ENCODE measurements at regions not wholly inside any gene's neighbourhood (a gene's known extent, or its start where the extent isn't known, plus 50 kb on each side); places are given as distances from the start of the nearest gene placed in this dataset.

DNA sequence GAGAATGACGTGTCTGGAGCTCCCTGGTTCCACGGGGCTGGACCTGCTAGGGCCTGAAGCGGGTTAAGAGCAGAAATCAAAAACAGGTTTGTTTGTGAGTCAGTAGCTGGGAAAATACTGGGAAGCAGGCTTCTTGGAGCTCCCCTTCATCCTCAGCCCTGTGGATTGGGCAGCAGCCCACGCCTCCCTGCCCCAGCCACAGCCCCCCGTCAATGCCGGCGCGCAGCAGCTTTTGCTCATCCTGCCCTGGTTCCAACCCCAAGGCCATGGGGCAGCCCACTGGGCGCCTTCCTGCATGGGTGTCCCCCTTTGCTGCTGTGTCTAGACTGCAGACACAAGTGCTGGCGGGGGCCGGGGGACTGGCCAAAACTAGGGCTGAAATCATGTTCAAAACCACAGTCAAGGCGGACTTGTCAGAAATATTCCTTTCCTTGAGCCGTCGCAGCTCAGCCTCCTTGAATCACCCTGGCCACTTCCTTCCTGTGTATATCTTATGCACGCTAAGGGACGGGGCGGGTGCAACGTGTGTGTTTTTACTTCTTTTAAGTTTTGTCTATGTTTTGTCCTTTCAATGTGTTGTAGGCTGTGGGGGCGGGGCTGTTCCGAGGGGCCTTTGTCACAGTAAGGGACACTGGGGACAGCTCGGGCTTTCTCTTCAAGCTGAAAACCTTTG is 108.1 kb downstream of the KLF13 start (continued):
- TF ChIP-seq NR2C2 (IDR thresholded peaks at IDR 0.05; ENCODE audit: borderline replicate concordance, control insufficient read depth, insufficient read length, low read depth) = no peak
- TF ChIP-seq BMI1 (IDR thresholded peaks at IDR 0.05; ENCODE audit: borderline replicate concordance) = no peak
- TF ChIP-seq STAT1 (conservative IDR thresholded peaks at IDR 0.05) = no peak
- peak; percentile 75 for TF ChIP-seq GABPA (IDR thresholded peaks at IDR 0.05; ENCODE audit: low read depth)
- TF ChIP-seq, protein P1, sequence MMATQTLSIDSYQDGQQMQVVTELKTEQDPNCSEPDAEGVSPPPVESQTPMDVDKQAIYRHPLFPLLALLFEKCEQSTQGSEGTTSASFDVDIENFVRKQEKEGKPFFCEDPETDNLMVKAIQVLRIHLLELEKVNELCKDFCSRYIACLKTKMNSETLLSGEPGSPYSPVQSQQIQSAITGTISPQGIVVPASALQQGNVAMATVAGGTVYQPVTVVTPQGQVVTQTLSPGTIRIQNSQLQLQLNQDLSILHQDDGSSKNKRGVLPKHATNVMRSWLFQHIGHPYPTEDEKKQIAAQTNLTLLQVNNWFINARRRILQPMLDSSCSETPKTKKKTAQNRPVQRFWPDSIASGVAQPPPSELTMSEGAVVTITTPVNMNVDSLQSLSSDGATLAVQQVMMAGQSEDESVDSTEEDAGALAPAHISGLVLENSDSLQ (IDR thresholded peaks at IDR 0.05) = no peak
- no peak for TF ChIP-seq NR2C1 (IDR thresholded peaks at IDR 0.05)
- TF ChIP-seq TARDBP (IDR thresholded peaks at IDR 0.05; ENCODE audit: borderline replicate concordance) = 0 out of 2 replicates have a peak, but pooled peaks have one; percentile 14

DNA sequence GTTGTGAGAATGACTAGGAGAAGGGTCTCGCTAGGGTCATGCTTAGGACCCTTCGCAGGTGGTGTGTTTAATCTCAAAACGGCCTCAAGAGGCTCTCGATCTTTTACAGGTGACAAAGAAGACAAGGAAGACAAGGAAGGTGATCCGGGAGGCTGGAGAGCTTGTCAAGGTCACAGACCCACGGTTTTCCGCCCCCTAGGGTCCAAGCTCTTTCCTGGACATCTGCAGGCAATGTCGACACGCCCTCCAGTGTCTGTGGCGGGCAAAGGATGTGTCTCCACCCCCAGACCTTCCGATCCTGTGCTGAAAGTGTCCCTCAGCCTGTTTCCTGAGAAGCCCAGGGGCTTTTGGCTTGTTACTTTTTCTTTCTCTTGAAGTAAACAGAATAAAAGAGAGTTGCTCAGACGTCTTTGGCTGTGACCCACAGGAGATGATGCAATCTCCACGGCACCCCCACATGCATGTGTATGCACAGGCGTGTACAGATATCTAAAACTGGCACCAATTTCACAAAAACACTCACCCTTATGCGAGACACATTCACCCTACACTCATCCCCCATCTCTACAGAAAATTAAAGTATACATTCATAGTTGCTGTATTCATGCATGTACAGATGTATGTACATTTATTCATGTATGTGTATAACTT is 108.8 kb downstream of the KLF13 start:
- ChIA-PET POLR2A (interaction anchor here (0.6 to 4.8 kb wide), 14 partner anchors 24 to 238 kb away, joined by 3 to 32 read pairs (median 4); no protein-coding TSS in a partner anchor), SMC1A (ENCODE audit: uncharacterized antibody, unreplicated experiment) (interaction anchor here (0.6 to 7.7 kb wide), 46 partner anchors 8 to 234 kb away, joined by 3 to 166 read pairs (median 5); partner anchors contain the start of gene KLF13), RAD21 (ENCODE audit: unreplicated experiment) (interaction anchor here (0.6 to 10.1 kb wide), 44 partner anchors 11 to 306 kb away, joined by 3 to 213 read pairs (median 6); partner anchors contain the start of gene KLF13), CTCF (interaction anchor here (0.7 to 12.7 kb wide), 61 partner anchors 8 to 576 kb away, joined by 3 to 336 read pairs (median 5); partner anchors contain the start of gene KLF13)
- BruUV-seq (replicated peaks) = TSS peak; percentile 64
- under 1% methylated on average over 15 of the region's 15 CpGs for WGBS (ENCODE audit: insufficient coverage, insufficient replicate concordance, low lambda C conversion rate, missing lambda C conversion rate)
- no peaks in the 10 kb centered on the region for H3K27me3 ChIP-seq (replicated peaks in 1 of 2; ENCODE audit: control insufficient read depth in 2 of 2, insufficient read depth in 2 of 2, low read length in 1 of 2)
- peak overlapping the region; percentile 89 for H2AFZ ChIP-seq (ENCODE audit: control insufficient read depth, low read depth, low read length)
- intact Hi-C loops (cut with micrococcal nuclease; ENCODE audit: unreplicated experiment) = loop anchor here (1.0 to 5.0 kb wide), 8 partner anchors 37 to 235 kb away; partner anchors contain the start of gene KLF13
- peak; percentile 85 for ATAC-seq
- in situ Hi-C loops (cut with MboI) = loop anchor here (5.0 kb wide), 2 partner anchors 52 to 233 kb away; no protein-coding TSS in a partner anchor
- H3K9ac ChIP-seq (ENCODE audit: control insufficient read depth, insufficient read depth, low read length) = peak overlapping the region; percentile 85
- peak overlapping the region; percentile 94 for H3K4me2 ChIP-seq (ENCODE audit: control insufficient read depth, insufficient read depth)
- H3K36me3 ChIP-seq (ENCODE audit: control insufficient read depth in 2 of 2, insufficient read depth in 2 of 2, low read length in 1 of 2) = no peaks in the 10 kb centered on the region
- H3K4me1 ChIP-seq (ENCODE audit: control insufficient read depth, insufficient read depth, low read length) = peaks cover 50% of the 10 kb centered on the region
- no peaks in the 10 kb centered on the region for H3K9me3 ChIP-seq (replicated peaks; ENCODE audit: control insufficient read depth, insufficient read depth, low read length)
- peak; percentile 87 for DNase-seq (ENCODE audit: low read depth, low spot score)
- FAIRE-seq = peak; percentile 99
- peak overlapping the region; percentile 48 for H3K4me3 ChIP-seq
- no peaks in the 10 kb centered on the region for H3K79me2 ChIP-seq (ENCODE audit: control insufficient read depth, insufficient read depth, low read length)
- H3K27ac ChIP-seq (ENCODE audit: control insufficient read depth, insufficient read depth) = peak overlapping the region; percentile 95
- no peaks in the 10 kb centered on the region for H4K20me1 ChIP-seq (ENCODE audit: control insufficient read depth, insufficient read depth)
- TF ChIP-seq SUPT20H (IDR thresholded peaks at IDR 0.05; ENCODE audit: borderline replicate concordance, control insufficient read depth, low read depth, low read length) = no peak
- no peak for TF ChIP-seq GABPA (IDR thresholded peaks at IDR 0.05; ENCODE audit: low read depth)
- TF ChIP-seq, protein P2, sequence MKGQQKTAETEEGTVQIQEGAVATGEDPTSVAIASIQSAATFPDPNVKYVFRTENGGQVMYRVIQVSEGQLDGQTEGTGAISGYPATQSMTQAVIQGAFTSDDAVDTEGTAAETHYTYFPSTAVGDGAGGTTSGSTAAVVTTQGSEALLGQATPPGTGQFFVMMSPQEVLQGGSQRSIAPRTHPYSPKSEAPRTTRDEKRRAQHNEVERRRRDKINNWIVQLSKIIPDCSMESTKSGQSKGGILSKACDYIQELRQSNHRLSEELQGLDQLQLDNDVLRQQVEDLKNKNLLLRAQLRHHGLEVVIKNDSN (IDR thresholded peaks at IDR 0.05; ENCODE audit: borderline replicate concordance, extremely low read length, insufficient read depth, low read depth, low read length) = no peak
- TF ChIP-seq RAD21 (IDR thresholded peaks at IDR 0.05; ENCODE audit: insufficient read depth, low read depth, low read length) = peak; percentile 86
- TF ChIP-seq JUNB (IDR thresholded peaks at IDR 0.05) = no peak
- TF ChIP-seq, protein P3, sequence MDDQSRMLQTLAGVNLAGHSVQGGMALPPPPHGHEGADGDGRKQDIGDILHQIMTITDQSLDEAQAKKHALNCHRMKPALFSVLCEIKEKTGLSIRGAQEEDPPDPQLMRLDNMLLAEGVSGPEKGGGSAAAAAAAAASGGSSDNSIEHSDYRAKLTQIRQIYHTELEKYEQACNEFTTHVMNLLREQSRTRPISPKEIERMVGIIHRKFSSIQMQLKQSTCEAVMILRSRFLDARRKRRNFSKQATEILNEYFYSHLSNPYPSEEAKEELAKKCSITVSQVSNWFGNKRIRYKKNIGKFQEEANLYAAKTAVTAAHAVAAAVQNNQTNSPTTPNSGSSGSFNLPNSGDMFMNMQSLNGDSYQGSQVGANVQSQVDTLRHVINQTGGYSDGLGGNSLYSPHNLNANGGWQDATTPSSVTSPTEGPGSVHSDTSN (IDR thresholded peaks at IDR 0.05; ENCODE audit: insufficient replicate concordance, low read depth, low read length) = no peak
- no peak; the same call in 1 of the 2 replicates for TF ChIP-seq MTA3 (IDR thresholded peaks at IDR 0.05; ENCODE audit: borderline replicate concordance, low read length)
- TF ChIP-seq ZSCAN29 (IDR thresholded peaks at IDR 0.05) = no peak
- TF ChIP-seq, protein P4, sequence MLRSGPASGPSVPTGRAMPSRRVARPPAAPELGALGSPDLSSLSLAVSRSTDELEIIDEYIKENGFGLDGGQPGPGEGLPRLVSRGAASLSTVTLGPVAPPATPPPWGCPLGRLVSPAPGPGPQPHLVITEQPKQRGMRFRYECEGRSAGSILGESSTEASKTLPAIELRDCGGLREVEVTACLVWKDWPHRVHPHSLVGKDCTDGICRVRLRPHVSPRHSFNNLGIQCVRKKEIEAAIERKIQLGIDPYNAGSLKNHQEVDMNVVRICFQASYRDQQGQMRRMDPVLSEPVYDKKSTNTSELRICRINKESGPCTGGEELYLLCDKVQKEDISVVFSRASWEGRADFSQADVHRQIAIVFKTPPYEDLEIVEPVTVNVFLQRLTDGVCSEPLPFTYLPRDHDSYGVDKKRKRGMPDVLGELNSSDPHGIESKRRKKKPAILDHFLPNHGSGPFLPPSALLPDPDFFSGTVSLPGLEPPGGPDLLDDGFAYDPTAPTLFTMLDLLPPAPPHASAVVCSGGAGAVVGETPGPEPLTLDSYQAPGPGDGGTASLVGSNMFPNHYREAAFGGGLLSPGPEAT (IDR thresholded peaks at IDR 0.05; ENCODE audit: low read depth) = no peak
- no peak for TF ChIP-seq NR2C2 (IDR thresholded peaks at IDR 0.05; ENCODE audit: borderline replicate concordance, control insufficient read depth, insufficient read length, low read depth)

All from GM12878 (cell line).